ENCODE measurements at regions not wholly inside any gene's neighbourhood (a gene's known extent, or its start where the extent isn't known, plus 50 kb on each side); places are given as distances from the start of the nearest gene placed in this dataset.

GRCh38 chr17:77677211-77677610 lies 281.3 kb upstream of the TNRC6C start:
- CTCF ChIA-PET: no interaction called here
- DNase-seq (ENCODE audit: low read depth, low spot score): no peak
- peaks cover 3% of the 10 kb centered on the region for H3K9me3 ChIP-seq (ENCODE audit: control insufficient read depth, insufficient read depth, low read length)
- H3K4me3 ChIP-seq (ENCODE audit: low read depth, low read length): no peak overlapping the region
- POLR2A ChIA-PET: no interaction called here
- TF ChIP-seq CTCF (IDR thresholded peaks at IDR 0.05; ENCODE audit: low read depth, low read length): no peak
- H3K27me3 ChIP-seq (ENCODE audit: control insufficient read depth, insufficient read depth, low read length): peaks cover 44% of the 10 kb centered on the region
- no peak overlapping the region for H3K27ac ChIP-seq (ENCODE audit: low read depth, low read length)

GRCh38 chr17:77677630-77678029 lies 280.9 kb upstream of the TNRC6C start:
- CTCF ChIA-PET: no interaction called here

GRCh38 chr17:77679589-77679988 lies 278.9 kb upstream of the TNRC6C start:
- CTCF ChIA-PET: no interaction called here

More at GRCh38 chr17:77677630-77678029, 280.9 kb upstream of the TNRC6C start:
- POLR2A ChIA-PET: no interaction called here
- H3K27ac ChIP-seq (ENCODE audit: low read depth, low read length): no peak overlapping the region
- TF ChIP-seq CTCF (IDR thresholded peaks at IDR 0.05; ENCODE audit: low read depth, low read length): no peak
- DNase-seq (ENCODE audit: low read depth, low spot score): no peak
- H3K4me3 ChIP-seq (ENCODE audit: low read depth, low read length): no peak overlapping the region
- H3K27me3 ChIP-seq (ENCODE audit: control insufficient read depth, insufficient read depth, low read length): peaks cover 45% of the 10 kb centered on the region
- H3K9me3 ChIP-seq (ENCODE audit: control insufficient read depth, insufficient read depth, low read length): peaks cover 3% of the 10 kb centered on the region

GRCh38 chr17:77681861-77682260 lies 276.6 kb upstream of the TNRC6C start:
- no peak overlapping the region for H3K27ac ChIP-seq (ENCODE audit: low read depth, low read length)
- ChIA-PET CTCF (no interaction called here), POLR2A (no interaction called here)
- H3K4me3 ChIP-seq (ENCODE audit: low read depth, low read length): no peak overlapping the region
- no peak for TF ChIP-seq CTCF (IDR thresholded peaks at IDR 0.05; ENCODE audit: low read depth, low read length)
- no peak for DNase-seq (ENCODE audit: low read depth, low spot score)
- H3K9me3 ChIP-seq (ENCODE audit: control insufficient read depth, insufficient read depth, low read length): no peaks in the 10 kb centered on the region; the same call in 1 of the 2 replicates
- peaks cover 19% of the 10 kb centered on the region for H3K27me3 ChIP-seq (ENCODE audit: control insufficient read depth, insufficient read depth, low read length)

More at GRCh38 chr17:77679589-77679988, 278.9 kb upstream of the TNRC6C start:
- Histone ChIP-seq H3K27me3 (ENCODE audit: control insufficient read depth, insufficient read depth, low read length) (peaks cover 40% of the 10 kb centered on the region), H3K9me3 (ENCODE audit: control insufficient read depth, insufficient read depth, low read length) (peaks cover 3% of the 10 kb centered on the region), H3K27ac (ENCODE audit: low read depth, low read length) (no peak overlapping the region), H3K4me3 (ENCODE audit: low read depth, low read length) (no peak overlapping the region)
- TF ChIP-seq CTCF (IDR thresholded peaks at IDR 0.05; ENCODE audit: low read depth, low read length): no peak
- POLR2A ChIA-PET: no interaction called here
- no peak for DNase-seq (ENCODE audit: low read depth, low spot score)

GRCh38 chr17:77684803-77685798 lies 273.4 kb upstream of the TNRC6C start:
- Histone ChIP-seq H3K9me3 (ENCODE audit: control insufficient read depth, insufficient read depth, low read length) (no peaks in the 10 kb centered on the region), H3K4me3 (ENCODE audit: low read depth, low read length) (no peak overlapping the region), H3K27ac (ENCODE audit: low read depth, low read length) (no peak overlapping the region), H3K27me3 (ENCODE audit: control insufficient read depth, insufficient read depth, low read length) (peaks cover 9% of the 10 kb centered on the region)
- ChIA-PET CTCF (no interaction called here), POLR2A (no interaction called here)
- DNase-seq (ENCODE audit: low read depth, low spot score): no peak
- no peak for TF ChIP-seq CTCF (IDR thresholded peaks at IDR 0.05; ENCODE audit: low read depth, low read length)
